ENCODE measurements at regions not wholly inside any gene's neighbourhood (a gene's known extent, or its start where the extent isn't known, plus 50 kb on each side); places are given as distances from the start of the nearest gene placed in this dataset.
A peak's percentile ranks its signal among the peaks of the same experiment; 100 is the strongest.

DNA sequence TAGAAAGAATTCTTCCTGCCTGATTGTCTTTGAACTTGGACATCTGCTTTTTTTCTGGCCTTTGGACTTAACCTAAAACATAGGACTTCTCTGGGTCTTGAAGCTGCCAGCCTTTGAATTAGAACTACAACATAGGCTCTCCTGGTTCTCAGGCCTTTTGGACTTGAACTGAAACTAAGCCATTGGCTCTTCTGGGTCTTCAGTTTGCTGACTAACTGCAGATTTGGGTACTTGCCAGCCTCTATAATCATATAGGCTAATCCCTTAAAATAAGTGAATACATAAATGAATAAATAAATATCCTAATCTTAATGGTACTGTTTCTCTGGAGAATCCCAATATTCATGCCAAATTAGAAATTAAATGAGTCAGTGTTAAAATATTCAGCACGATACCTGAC lies 473.4 kb upstream of the PAPPA start:
- in situ Hi-C loops (cut with HindIII; ENCODE audit: low sequenced_read_pairs), result no loop called here
- DNase-seq (ENCODE audit: low read depth), result no peak
- H3K4me3 ChIP-seq (ENCODE audit: low read depth, low read length), result no peak overlapping the region
- TF ChIP-seq, protein P1, sequence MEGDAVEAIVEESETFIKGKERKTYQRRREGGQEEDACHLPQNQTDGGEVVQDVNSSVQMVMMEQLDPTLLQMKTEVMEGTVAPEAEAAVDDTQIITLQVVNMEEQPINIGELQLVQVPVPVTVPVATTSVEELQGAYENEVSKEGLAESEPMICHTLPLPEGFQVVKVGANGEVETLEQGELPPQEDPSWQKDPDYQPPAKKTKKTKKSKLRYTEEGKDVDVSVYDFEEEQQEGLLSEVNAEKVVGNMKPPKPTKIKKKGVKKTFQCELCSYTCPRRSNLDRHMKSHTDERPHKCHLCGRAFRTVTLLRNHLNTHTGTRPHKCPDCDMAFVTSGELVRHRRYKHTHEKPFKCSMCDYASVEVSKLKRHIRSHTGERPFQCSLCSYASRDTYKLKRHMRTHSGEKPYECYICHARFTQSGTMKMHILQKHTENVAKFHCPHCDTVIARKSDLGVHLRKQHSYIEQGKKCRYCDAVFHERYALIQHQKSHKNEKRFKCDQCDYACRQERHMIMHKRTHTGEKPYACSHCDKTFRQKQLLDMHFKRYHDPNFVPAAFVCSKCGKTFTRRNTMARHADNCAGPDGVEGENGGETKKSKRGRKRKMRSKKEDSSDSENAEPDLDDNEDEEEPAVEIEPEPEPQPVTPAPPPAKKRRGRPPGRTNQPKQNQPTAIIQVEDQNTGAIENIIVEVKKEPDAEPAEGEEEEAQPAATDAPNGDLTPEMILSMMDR (IDR thresholded peaks at IDR 0.05; ENCODE audit: low read depth, low read length, missing control alignments), result no peak

DNA sequence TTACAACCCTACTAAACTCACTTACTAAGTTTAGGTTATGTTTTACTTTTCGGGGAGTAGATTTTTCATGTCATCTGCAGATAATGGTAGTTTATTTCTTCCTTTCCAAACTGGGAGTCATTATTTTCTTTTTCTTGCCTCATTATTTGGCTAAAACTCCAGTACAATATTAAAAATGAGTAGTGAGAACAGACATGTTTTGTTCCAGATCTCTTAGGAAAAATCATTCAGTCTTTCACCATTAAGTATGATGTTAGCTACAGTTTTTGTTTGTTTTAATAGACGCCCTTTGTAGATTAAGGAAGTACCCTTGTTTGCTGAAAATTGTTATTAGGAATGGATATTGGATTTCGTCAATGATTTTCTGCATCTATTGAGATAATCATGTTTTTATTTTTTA lies 472.0 kb upstream of the PAPPA start:
- H3K4me3 ChIP-seq (ENCODE audit: low read depth, low read length), result no peak overlapping the region
- no peak for DNase-seq (ENCODE audit: low read depth)
- in situ Hi-C loops (cut with HindIII; ENCODE audit: low sequenced_read_pairs), result no loop called here
- TF ChIP-seq, protein P1 (IDR thresholded peaks at IDR 0.05; ENCODE audit: low read depth, low read length, missing control alignments), result no peak

DNA sequence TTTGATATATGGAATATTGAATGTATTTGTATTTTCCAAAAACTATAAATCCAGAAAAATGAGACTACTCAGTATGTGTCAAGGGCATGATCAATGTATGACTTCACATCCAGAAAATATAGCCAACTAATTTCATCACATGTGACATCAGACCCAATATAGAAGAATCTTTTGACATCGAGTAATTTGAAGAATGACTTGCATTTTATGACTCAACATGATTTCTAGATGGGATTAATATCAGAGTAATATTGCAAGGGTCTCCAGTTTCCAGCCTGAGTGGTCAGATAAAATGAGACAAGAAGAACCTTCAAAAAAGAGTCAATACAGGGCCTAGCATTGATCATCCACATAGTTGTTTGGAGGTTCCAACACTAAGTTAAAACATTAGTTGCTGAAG lies 467.5 kb upstream of the PAPPA start:
- H3K4me3 ChIP-seq (ENCODE audit: low read depth, low read length), result no peak overlapping the region
- DNase-seq (ENCODE audit: low read depth), result no peak
- TF ChIP-seq, protein P1 (IDR thresholded peaks at IDR 0.05; ENCODE audit: low read depth, low read length, missing control alignments), result no peak
- in situ Hi-C loops (cut with HindIII; ENCODE audit: low sequenced_read_pairs), result no loop called here

DNA sequence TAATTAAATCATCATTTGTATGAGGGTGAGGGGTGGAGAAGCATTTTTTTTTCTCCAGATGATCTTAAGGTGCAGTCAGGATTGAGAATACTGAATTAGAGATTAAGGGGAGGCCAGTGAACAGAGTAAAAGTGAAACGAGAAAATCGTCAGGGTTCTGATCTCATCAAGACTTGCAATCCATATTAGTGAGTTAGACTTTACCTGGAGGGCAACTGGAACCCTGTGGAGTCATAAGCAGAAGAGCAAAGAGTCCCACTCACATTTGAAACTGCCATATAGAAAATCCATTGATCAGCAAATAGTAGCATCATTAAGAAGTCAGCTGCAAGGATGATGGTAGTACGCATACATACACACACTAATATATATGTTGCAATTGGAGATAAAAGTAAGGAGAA lies 466.2 kb upstream of the PAPPA start:
- TF ChIP-seq, protein P1 (IDR thresholded peaks at IDR 0.05; ENCODE audit: low read depth, low read length, missing control alignments), result no peak
- in situ Hi-C loops (cut with HindIII; ENCODE audit: low sequenced_read_pairs), result no loop called here
- no peak overlapping the region for H3K4me3 ChIP-seq (ENCODE audit: low read depth, low read length)
- DNase-seq (ENCODE audit: low read depth), result no peak

DNA sequence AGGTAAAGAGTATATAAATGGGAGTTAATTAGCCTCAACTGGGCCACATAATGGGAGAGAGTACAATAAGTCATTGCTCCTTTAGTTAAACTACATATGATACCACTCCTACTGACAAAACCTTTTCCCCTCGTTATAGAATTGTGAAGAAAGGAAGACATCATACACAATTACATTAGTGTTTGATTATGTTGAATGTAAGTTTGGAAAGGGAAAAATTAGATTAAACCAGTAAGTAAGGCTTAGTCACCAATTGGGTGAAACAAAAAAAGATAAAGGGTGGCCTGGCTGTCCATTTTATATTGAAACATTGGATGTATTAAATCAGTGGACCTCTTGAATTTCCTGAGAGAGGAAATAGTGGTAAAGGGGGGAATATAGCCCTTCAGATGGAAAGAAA lies 464.3 kb upstream of the PAPPA start:
- no peak for DNase-seq (ENCODE audit: low read depth)
- in situ Hi-C loops (cut with HindIII; ENCODE audit: low sequenced_read_pairs), result no loop called here
- no peak overlapping the region for H3K4me3 ChIP-seq (ENCODE audit: low read depth, low read length)
- TF ChIP-seq, protein P1 (IDR thresholded peaks at IDR 0.05; ENCODE audit: low read depth, low read length, missing control alignments), result no peak

DNA sequence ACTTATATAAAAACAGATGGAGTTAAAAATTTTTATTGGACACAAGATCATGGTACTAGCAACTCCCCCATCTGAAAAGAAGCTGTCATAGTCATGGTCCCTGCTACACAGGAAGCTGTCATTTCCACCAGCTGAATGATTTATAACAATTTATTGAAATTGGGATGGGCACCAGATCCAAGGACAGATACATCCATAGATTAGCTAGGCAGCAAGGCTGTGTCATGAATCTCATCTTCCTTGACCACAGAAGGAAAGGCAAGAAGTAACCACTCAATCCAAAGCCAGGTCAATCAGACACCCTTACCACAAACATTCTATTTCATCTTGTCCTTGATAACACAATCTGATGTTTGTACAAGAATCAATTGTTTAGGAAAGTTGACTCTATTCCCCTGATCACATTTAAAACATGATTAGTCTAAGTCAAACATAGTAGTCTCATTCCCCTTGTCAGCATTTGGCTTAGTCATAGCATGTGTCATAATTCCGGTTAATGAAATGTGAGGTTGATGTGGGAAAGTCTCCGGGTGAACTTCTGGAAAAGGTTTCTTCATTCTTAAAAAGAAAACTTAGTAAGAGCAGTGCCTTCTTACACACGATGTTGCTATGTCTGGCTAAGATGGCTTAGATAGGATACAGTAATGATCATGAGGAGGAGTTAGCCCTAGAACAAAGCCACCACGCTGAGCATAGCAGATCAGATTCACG lies 462.6 kb upstream of the PAPPA start:
- H3K4me3 ChIP-seq (ENCODE audit: low read depth, low read length), result no peak overlapping the region
- in situ Hi-C loops (cut with HindIII; ENCODE audit: low sequenced_read_pairs), result no loop called here
- TF ChIP-seq, protein P1 (IDR thresholded peaks at IDR 0.05; ENCODE audit: low read depth, low read length, missing control alignments), result no peak
- DNase-seq (ENCODE audit: low read depth), result peak; percentile 89

Data from astrocyte of the cerebellum (primary cell).